ENCODE measurements at regions not wholly inside any gene's neighbourhood (a gene's known extent, or its start where the extent isn't known, plus 50 kb on each side); places are given as distances from the start of the nearest gene placed in this dataset.

- TF ChIP-seq POLR2AphosphoS5 (IDR thresholded peaks at IDR 0.05; ENCODE audit: low read depth, low read length): no peak
- TF ChIP-seq TAF1 (IDR thresholded peaks at IDR 0.05; ENCODE audit: borderline replicate concordance, low read depth, low read length): no peak
- no peak for TF ChIP-seq POLR2A (IDR thresholded peaks at IDR 0.05; ENCODE audit: low read depth, low read length)
Observed at GRCh38 chr2:34105006-34105767, 506.1 kb upstream of the FAM98A start.
